ENCODE measurements at regions not wholly inside any gene's neighbourhood (a gene's known extent, or its start where the extent isn't known, plus 50 kb on each side); places are given as distances from the start of the nearest gene placed in this dataset.

DNA sequence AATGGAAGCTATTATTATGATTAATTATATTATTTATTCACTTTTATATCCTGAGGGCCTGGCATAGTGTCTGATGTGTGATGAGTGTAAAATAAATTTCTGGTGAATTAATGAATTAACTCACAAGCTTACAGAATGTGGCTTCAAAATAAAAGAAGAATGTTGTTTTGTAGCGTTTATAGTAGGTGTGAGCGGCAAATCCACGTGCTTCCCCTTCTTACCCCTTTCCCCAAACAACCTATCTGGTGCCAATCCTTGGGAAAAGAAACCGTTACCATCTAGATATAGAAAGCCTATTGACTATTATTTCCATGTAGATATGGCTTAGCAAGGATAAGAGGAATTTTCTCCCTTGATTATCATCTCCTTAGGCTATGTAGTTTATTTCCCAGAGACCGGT, 144.6 kb upstream of the CITED2 start:
- no peak for TF ChIP-seq EZH2phosphoT487 (conservative IDR thresholded peaks at IDR 0.05; ENCODE audit: low read length)
- TF ChIP-seq, protein P1, sequence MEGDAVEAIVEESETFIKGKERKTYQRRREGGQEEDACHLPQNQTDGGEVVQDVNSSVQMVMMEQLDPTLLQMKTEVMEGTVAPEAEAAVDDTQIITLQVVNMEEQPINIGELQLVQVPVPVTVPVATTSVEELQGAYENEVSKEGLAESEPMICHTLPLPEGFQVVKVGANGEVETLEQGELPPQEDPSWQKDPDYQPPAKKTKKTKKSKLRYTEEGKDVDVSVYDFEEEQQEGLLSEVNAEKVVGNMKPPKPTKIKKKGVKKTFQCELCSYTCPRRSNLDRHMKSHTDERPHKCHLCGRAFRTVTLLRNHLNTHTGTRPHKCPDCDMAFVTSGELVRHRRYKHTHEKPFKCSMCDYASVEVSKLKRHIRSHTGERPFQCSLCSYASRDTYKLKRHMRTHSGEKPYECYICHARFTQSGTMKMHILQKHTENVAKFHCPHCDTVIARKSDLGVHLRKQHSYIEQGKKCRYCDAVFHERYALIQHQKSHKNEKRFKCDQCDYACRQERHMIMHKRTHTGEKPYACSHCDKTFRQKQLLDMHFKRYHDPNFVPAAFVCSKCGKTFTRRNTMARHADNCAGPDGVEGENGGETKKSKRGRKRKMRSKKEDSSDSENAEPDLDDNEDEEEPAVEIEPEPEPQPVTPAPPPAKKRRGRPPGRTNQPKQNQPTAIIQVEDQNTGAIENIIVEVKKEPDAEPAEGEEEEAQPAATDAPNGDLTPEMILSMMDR (IDR thresholded peaks at IDR 0.05; ENCODE audit: insufficient read depth, low read length, poor library complexity, severe bottlenecking), result no peak
